IPS-18c (cell line): ENCODE measurements at regions not wholly inside any gene's neighbourhood (a gene's known extent, or its start where the extent isn't known, plus 50 kb on each side); places are given as distances from the start of the nearest gene placed in this dataset.
"Not testable (repeated sequence)": the region's sequence is repeated elsewhere in the genome, so short reads cannot be mapped to it uniquely, and the experiment has no call there.

Experiments used
- H3K4me3 ChIP-seq: 2 replicates; pipeline ENCODE4 v1.7.0; 2013; ENCODE audit warnings: low read depth, mild to moderate bottlenecking, low read length, moderate library complexity; ENCODE audit not compliant: insufficient read depth
- H3K9me3 ChIP-seq: one replicate; pipeline ENCODE4 v1.6.1; 2013; ENCODE audit warnings: mild to moderate bottlenecking, low read length, moderate library complexity; ENCODE audit not compliant: control insufficient read depth, insufficient read depth

DNA sequence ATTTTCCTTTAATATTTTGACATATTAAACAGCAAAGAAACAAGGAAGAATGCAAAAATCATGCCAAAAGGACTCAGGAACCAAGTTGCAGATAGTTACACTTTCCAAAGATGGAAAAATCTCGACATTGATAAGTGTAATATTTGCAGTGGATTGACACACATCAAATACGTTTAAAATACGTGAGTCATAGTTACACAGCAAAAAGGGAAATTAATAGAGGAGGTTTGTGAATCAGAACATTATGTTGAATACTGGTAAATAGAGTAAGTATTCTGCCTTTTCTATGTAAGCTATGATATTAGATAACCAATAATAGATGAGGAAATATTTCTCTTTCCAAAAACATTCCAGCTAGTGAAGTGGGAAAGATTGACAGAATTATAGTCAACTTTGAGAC lies 1761.3 kb upstream of the IGFBP7 start:
- Histone ChIP-seq H3K4me3 (no peak overlapping the region), H3K9me3 (no peaks in the 10 kb centered on the region)

DNA sequence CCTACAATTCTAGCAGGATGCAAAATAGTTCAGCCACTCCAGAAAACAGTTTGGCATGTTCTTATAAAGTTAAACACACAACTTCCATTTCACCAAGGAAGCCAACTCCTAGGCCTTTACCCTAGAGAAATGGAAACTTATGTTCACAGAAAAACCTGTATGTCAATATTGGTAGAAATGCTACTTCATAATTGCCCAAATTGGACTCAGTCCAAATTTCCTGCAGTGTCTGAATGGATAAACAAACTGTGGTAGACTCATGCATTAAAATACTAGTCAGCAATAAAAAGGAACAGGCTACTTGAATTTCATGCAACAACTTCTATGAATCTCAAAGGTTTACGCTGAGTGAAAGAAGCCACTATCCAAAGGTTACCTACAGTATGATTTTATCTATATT lies 1738.8 kb upstream of the IGFBP7 start:
- no peaks in the 10 kb centered on the region for H3K9me3 ChIP-seq
- no peak overlapping the region for H3K4me3 ChIP-seq

DNA sequence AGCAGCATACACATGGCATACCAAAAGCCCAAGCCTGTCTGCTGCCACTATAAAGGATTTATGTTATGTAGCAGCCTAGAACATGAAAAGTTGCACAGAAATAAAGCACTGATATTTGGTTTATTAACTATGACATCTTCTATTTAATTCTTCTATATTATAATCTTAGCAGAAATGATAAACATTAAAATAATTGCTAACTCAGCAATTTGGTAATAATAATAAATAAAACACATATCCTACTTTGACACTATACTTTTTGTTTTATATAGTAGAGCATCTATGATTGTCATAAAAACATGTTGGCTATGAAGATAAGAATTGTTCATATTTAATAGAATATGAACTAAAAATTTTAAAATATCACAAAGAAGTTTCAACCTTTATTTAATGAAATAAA lies 1733.3 kb upstream of the IGFBP7 start:
- Histone ChIP-seq H3K4me3 (no peak overlapping the region), H3K9me3 (no peaks in the 10 kb centered on the region)

DNA sequence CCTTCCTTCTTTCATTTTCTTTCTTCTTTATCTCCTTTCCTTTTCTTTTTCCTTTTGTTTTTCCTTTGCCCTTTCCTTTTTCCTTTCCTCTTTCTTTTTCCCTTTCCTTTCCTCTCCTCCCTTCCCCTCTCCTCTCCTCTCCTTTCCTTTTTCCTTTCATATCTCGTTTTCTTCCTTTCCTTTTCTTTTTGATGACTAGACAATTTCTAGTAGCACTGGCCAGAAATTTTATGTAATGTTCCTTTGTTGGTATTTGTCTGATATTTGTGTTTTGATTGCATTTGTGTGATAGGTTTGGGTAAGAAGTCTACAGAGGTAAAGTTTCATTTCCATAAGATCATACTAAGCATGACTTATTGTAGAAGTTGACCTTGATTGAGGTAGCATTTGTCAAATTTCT lies 1722.9 kb upstream of the IGFBP7 start:
- no peaks in the 10 kb centered on the region for H3K9me3 ChIP-seq
- H3K4me3 ChIP-seq: no peak overlapping the region

DNA sequence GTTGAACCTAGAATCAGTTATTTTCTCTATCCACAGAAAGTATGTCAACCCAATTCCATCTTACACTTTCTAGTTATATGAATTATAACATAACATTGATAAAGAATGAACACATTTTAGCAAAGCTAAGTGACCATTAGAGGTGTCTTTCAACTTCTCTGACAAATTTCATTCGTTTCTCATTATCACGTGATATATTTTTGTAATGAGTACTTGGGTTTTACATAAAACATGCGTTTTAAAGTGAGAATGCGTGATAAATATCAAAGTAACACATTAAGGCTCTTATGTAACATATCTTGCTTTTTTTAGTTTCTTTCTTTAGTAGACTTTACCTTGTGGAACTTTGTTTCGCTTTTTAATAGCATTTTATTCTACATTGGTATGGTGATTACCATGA lies 1715.1 kb upstream of the IGFBP7 start:
- Histone ChIP-seq H3K9me3 (no peaks in the 10 kb centered on the region), H3K4me3 (no peak overlapping the region)

DNA sequence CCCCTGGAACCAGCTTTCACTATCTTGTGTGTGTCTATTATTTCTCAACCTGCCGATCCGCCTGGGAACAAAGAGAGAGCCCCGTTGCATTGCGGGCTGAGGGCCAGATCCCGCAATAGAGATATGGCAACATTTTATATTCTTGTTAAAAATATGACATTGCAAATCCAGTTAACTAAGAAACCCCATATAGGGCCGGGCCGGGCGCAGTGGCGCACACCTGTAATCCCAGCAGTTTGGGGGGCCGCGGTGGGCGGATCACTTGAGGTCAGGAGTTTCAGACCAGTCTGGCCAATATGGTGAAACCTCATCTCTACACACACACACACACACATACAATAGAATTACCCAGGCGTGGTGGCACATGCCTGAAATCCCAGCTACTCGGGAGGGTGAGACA lies 1708.4 kb upstream of the IGFBP7 start:
- not testable (repeated sequence) for H3K4me3 ChIP-seq, H3K9me3 ChIP-seq

DNA sequence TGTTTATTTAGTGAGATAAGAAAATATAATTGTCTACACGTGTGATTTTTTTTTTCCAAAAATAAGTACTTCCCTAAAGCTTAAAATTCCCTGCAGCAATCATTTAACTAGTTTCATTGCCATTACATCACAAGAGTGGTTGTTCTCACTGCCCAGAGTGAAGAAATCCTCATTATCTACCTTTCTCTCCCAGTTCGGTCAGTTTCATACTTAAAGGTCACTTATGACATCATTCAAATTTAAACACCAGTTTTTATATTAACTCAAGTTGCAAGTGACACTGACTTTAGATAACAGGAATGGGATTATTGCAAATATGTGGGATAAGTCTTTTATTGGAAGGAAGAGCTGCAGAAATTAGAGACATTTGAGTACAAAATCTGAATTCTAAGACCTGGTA lies 1699.8 kb upstream of the IGFBP7 start:
- Histone ChIP-seq H3K9me3 (no peaks in the 10 kb centered on the region), H3K4me3 (no peak overlapping the region)

DNA sequence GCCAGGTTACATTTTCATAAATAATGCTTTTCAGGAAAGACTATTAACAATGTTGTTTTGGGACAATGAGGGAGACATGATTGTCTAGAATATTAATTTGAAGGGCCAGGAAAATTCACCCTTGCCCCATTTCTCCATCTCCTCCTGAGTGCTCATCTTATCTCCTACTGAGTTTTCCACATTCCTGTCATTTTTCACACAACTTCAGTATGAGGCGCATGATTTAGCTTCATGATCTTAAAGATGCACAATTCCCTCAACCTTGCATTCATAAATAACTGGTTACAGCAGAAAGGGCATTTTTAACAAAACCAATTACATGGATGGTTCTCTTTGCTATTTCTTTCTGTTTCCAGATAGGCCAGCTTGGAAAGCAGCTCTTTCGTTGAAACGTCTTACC lies 1699.2 kb upstream of the IGFBP7 start:
- no peak overlapping the region for H3K4me3 ChIP-seq
- H3K9me3 ChIP-seq: no peaks in the 10 kb centered on the region

DNA sequence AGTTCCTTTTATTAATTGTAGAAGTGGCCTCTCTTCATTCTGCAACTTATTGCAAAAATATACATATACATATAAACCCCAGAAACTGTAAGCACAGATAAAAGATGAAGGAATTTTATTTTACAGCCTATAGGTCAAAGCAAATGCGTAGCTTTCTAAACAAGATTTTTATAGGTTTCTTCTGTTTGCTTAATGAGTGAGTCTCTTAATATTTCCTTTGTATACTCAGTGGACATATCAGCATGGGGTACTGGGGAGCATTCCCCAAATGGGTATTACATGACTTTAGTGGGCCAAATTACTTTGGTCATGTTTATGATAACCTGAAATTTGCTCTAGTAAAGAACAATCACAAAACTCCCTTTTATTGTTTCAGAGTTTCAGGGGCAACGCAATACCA lies 1698.6 kb upstream of the IGFBP7 start:
- H3K4me3 ChIP-seq: no peak overlapping the region
- H3K9me3 ChIP-seq: no peaks in the 10 kb centered on the region

DNA sequence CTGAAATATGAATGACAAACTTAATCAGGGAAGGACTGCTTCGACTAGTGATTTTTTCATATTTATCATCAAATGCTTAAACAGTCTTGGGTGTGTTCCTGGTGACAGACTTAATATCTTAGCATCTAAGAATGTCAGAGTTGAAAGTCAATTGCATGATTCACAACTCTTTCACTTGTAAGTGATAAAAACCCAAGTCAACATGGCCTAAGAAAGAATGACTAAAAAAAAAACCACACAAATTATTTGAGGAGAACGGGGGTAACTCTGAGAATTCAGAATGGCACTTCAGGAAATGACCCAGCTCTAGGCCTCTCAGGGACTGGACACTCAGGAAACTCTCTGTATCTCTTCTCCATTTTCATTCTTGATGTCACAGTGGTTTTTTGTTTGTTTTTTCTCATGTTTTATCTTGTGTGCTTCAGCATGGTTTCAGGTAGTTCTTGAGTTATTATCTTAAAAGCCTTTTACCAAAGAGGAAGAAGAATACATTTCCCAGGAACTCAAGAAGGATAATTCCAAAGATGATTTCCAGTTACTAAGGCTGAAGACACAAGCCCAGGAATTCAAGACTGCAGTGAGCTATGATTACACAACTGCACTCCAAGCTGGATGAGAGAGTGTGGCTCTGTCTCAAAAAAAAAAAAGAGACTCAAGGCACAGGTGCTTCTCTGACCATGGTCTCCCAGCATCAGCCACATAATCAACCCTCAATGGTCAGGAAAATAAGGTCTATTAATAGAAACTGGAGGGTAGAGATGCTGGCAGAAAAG lies 1697.8 kb upstream of the IGFBP7 start:
- H3K4me3 ChIP-seq: no peak overlapping the region
- H3K9me3 ChIP-seq: no peaks in the 10 kb centered on the region

DNA sequence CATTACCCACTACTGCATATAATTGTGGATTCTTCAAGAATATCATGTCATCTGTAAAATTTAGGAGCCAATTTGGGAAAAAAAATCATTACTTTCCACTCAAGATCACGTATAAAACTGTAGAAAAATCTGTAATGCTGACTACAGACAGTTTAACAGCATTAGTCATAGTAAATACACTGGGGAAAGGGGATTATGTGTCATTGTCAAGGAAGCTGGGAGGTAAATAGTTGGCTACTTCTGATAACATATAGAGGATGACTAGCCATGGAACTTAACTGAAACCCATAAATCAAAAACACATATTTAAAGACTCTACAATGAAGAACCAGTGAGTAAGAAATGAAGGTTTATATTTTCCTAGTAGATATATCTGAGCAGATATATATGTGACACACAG lies 1666.4 kb upstream of the IGFBP7 start:
- H3K4me3 ChIP-seq: no peak overlapping the region
- no peaks in the 10 kb centered on the region for H3K9me3 ChIP-seq

DNA sequence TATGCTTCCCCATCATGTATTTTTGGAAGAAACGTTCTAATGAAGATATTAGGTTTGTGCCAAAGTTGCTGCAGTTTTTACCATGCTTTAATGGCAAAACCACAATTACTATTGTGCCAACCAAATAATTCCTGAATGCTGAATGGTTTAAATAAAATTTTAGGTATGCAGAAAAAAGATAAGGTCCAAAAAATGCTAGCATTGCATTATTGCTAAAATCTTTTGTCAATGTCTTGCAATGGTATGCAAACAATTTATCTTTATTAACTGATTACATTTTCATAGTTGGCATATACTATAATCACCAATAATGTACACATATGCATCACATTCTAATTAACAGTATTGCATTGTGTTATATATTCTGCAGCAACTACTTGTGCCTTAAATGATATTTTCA lies 1657.4 kb upstream of the IGFBP7 start:
- Histone ChIP-seq H3K4me3 (no peak overlapping the region), H3K9me3 (no peaks in the 10 kb centered on the region)

DNA sequence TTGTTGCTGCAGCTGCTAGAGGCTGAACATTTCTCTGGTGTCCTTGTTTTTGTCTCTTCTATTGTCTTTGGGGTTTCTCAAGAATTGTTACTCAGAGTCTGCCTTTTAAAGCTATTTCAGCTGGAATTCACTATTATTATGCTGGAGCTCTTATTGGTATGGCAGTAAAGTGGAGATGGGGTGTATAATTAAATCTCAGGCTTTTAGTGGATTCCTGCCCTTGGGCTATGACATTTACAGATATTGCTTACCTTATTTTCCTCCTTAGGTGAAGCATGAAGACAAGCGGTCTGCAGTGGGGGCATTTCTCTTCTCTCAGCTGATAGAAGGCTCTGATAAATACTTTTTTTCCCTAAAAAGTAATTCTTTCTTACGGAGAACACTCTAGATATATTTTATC lies 1656.6 kb upstream of the IGFBP7 start:
- Histone ChIP-seq H3K9me3 (no peaks in the 10 kb centered on the region), H3K4me3 (no peak overlapping the region)

DNA sequence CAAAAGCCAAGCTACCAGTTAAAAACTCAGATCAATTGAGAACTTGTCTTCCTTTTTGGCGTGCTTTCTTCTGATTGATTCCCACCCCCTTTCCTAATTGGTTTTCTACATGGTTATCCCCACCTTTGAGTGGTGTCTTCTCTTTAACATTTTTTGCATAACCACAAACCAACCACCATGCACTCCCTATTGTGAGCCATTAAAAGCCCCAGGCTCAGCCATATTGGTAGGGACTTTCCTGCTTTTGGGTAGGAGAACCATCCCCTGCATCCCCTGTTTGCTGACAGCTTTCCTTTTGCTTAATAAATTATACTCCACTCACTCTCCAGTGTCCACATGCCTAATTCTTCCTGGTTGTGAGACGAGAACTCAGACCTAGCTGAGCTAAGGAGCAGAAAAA lies 1651.4 kb upstream of the IGFBP7 start:
- Histone ChIP-seq H3K4me3 (no peak overlapping the region), H3K9me3 (no peaks in the 10 kb centered on the region)

DNA sequence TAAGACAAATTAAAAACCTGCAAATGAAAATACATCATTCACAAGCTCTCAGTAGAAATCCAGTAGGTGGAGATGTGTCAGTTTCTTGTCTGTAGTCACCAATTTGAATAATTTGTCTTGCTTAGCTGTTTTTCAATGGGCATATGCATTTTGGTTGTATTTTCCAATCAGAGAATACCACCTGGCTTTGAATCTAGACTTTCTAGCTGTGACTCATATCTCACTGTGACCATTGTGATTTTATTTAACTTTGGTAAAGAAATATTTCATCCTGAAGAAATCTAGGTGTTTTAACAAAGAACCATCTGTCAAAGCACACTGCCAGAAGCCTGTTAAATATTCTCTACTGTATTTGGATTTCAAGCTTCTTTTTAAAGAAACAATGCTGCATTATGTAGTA lies 1650.6 kb upstream of the IGFBP7 start:
- Histone ChIP-seq H3K4me3 (no peak overlapping the region), H3K9me3 (no peaks in the 10 kb centered on the region)

DNA sequence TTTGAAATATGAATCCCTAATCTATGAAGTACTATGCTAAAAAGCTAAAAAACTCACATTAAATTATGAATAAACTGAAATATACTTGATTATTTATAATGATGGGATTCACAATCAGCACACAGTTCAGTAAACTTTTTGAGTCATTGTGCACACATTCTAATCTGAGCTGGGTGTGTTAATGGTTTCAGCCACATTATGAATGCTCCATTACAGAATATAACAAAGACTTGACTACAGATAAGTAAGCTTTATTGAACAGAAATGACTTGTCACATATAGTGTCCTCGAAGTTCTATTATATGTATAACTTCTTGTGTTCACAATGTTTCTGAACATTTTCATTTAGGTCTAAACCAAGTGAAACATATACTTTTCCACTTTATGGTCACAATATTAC lies 1649.9 kb upstream of the IGFBP7 start:
- Histone ChIP-seq H3K9me3 (no peaks in the 10 kb centered on the region), H3K4me3 (no peak overlapping the region)

DNA sequence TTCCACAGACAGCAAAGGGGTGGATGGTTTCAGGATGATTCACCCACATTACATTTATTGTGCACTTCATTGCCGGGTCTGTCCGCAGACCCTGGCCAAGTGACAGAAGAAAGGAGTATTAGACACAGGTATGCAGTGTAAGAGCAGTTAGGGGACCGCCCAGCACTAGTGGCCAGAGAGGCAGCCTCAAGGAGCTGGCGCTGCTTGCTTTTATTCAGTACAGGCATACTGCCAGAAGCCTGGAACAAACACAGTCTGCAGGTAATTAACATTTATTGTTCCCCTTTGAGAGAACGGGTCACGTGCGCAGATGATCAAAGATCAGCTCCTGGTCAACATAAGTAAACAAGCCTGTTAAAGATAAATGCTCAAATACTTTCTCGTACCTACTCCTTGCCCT lies 1639.0 kb upstream of the IGFBP7 start:
- H3K9me3 ChIP-seq: no peaks in the 10 kb centered on the region
- H3K4me3 ChIP-seq: no peak overlapping the region

DNA sequence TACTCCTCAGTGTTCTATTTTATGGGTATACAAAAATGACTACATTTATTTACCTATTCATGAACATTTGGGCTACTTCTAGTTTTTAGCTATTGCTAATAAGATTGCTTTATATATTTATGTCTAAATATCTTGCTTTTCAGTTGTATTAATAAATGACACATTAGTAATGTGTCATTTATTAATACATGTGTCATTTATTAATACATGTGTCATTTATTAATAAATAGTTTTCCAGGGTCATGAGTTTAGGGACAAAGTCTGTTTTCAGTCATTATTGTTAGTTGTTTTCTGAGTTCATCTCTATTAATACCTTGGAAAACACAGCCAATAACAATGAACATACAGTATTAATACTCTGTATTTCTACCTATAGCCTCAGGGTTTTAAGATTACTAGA lies 1630.7 kb upstream of the IGFBP7 start:
- H3K9me3 ChIP-seq: no peaks in the 10 kb centered on the region
- H3K4me3 ChIP-seq: no peak overlapping the region

DNA sequence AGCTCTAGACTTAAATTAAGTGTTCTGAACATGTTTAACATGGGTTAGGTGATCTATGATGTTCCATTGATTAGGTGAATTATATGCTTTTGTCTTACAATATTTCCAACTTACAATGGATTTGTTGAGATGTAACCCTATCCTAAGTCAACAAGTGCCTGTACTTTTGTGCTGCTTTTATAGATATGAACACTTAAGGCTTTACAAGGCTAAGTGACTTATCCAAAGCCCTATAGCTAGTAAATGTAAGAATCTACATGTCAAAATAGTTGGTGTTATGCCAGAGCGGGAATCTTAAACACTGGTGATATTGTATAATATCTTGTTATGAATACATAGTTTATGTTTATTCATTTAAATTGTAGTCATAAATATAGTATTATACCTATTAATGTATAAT lies 1629.1 kb upstream of the IGFBP7 start:
- no peaks in the 10 kb centered on the region for H3K9me3 ChIP-seq
- H3K4me3 ChIP-seq: no peak overlapping the region
